Neural cell (in vitro differentiated cells): ENCODE measurements at regions not wholly inside any gene's neighbourhood (a gene's known extent, or its start where the extent isn't known, plus 50 kb on each side); places are given as distances from the start of the nearest gene placed in this dataset.

Source experiments
- H2AFZ ChIP-seq: fragments of 200-600, 300-800 bp; sonication (generic), shearing (Covaris generic); 2 replicates; pipeline ENCODE4 v1.6.0; 2014; ENCODE audit warnings: low read depth, mild to moderate bottlenecking, antibody characterized with exemption, low read length, moderate library complexity
- H3F3A ChIP-seq: fragments of 200-600 bp; shearing (Covaris generic); 2 replicates; pipeline ENCODE4 v1.6.1; 2016; ENCODE audit warnings: mild to moderate bottlenecking, moderate library complexity, mixed read lengths, antibody characterized with exemption, low read length; ENCODE audit not compliant: insufficient read depth, poor library complexity, severe bottlenecking
- H3K27ac ChIP-seq: fragments of 200-600, 300-800 bp; sonication (generic), shearing (Covaris generic); 2 replicates; pipeline ENCODE4 v1.5.1; 2014; ENCODE audit warnings: mild to moderate bottlenecking, low read length, moderate library complexity
- H3K27me3 ChIP-seq: fragments of 300-800, 200-600 bp; sonication (generic), shearing (Covaris generic); 2 replicates; pipeline ENCODE4 v1.6.0; 2014; ENCODE audit warnings: mild to moderate bottlenecking, low read depth, low read length, moderate library complexity; ENCODE audit not compliant: insufficient read depth
- H3K36me3 ChIP-seq: fragments of 300-800, 200-600 bp; sonication (generic), shearing (Covaris generic); 2 replicates; pipeline ENCODE4 v1.5.1; 2014; ENCODE audit warnings: mild to moderate bottlenecking, antibody characterized with exemption, low read length, moderate library complexity; ENCODE audit not compliant: insufficient read depth
- H3K4me2 ChIP-seq: fragments of 300-800, 200-600 bp; sonication (generic), shearing (Covaris generic); 2 replicates; pipeline ENCODE4 v1.6.0; 2014; ENCODE audit warnings: mild to moderate bottlenecking, low read length
- H3K4me3 ChIP-seq: fragments of 300-800, 200-600 bp; sonication (generic), shearing (Covaris generic); 2 replicates; pipeline ENCODE4 v1.5.1; 2014; ENCODE audit warnings: mild to moderate bottlenecking, low read length, moderate library complexity
- H3K79me2 ChIP-seq: fragments of 200-600 bp; shearing (Covaris generic); replicated peaks from 2 replicates; pipeline ENCODE4 v1.6.0; 2014; ENCODE audit warnings: mild to moderate bottlenecking, low read length, moderate library complexity; ENCODE audit not compliant: insufficient read depth
- H3K9ac ChIP-seq: fragments of 300-800, 200-600 bp; sonication (generic), shearing (Covaris generic); 2 replicates; pipeline ENCODE4 v1.6.1; 2016; ENCODE audit warnings: mild to moderate bottlenecking, low read length, mixed read lengths
- H3K9me2 ChIP-seq: fragments of 200-600 bp; shearing (Covaris generic); 2 replicates; pipeline ENCODE4 v1.6.1; 2016; ENCODE audit warnings: mild to moderate bottlenecking, low read length, mixed read lengths; ENCODE audit not compliant: insufficient read depth
- H3K9me3 ChIP-seq: fragments of 200-600, 300-800 bp; sonication (generic), shearing (Covaris generic); 2 replicates; pipeline ENCODE4 v1.6.1; 2016; ENCODE audit warnings: mild to moderate bottlenecking, mixed run types, low read length, moderate library complexity, mixed read lengths
- H4K20me1 ChIP-seq: fragments of 200-600 bp; shearing (Covaris generic); 2 replicates; pipeline ENCODE4 v1.6.1; 2016; ENCODE audit warnings: mild to moderate bottlenecking, mixed run types; ENCODE audit not compliant: insufficient read depth
- EP300 ChIP-seq: fragments of 450-650 bp; conservative IDR thresholded peaks from 2 replicates; pipeline ENCODE4 v1.6.1; 2014; ENCODE audit warnings: antibody characterized with exemption, mild to moderate bottlenecking, moderate library complexity; ENCODE audit not compliant: poor library complexity, severe bottlenecking
- EZH2 ChIP-seq: fragments of 200-600, 300-800 bp; shearing (Covaris generic), sonication (generic); IDR thresholded peaks from 2 replicates; pipeline ENCODE4 v1.6.1; 2014; ENCODE audit warnings: antibody characterized with exemption, low read length, borderline replicate concordance, mild to moderate bottlenecking; ENCODE audit not compliant: insufficient read depth, poor library complexity, severe bottlenecking
- MXI1 ChIP-seq: fragments of 450-650 bp; conservative IDR thresholded peaks from 2 replicates; pipeline ENCODE4 v1.6.1; 2014; ENCODE audit warnings: antibody characterized with exemption, mild to moderate bottlenecking; ENCODE audit not compliant: poor library complexity, severe bottlenecking
- POLR2AphosphoS5 ChIP-seq: IDR thresholded peaks from 2 replicates; pipeline ENCODE4 v1.6.1; 2012
- RAD21 ChIP-seq: fragments of 450-650 bp; conservative IDR thresholded peaks from 2 replicates; pipeline ENCODE4 v1.6.1; 2014; ENCODE audit warnings: antibody characterized with exemption, mild to moderate bottlenecking, moderate library complexity
- SMC3 ChIP-seq: fragments of 450-650 bp; conservative IDR thresholded peaks from 2 replicates; pipeline ENCODE4 v1.6.1; 2014; ENCODE audit warnings: antibody characterized with exemption, mild to moderate bottlenecking, moderate library complexity; ENCODE audit not compliant: poor library complexity
- TAF1 ChIP-seq: IDR thresholded peaks from 2 replicates; pipeline ENCODE4 v1.6.1; 2012; ENCODE audit warnings: low read depth
- TF ChIP-seq, protein P1 (sequence below): IDR thresholded peaks from 2 replicates; pipeline ENCODE4 v1.6.1; 2012; ENCODE audit warnings: borderline replicate concordance
- TF ChIP-seq, protein P2 (sequence below): fragments of 450-650 bp; IDR thresholded peaks from 2 replicates; pipeline ENCODE4 v1.5.1; 2014; ENCODE audit warnings: antibody characterized with exemption, mild to moderate bottlenecking, moderate library complexity; ENCODE audit not compliant: poor library complexity, severe bottlenecking

DNA sequence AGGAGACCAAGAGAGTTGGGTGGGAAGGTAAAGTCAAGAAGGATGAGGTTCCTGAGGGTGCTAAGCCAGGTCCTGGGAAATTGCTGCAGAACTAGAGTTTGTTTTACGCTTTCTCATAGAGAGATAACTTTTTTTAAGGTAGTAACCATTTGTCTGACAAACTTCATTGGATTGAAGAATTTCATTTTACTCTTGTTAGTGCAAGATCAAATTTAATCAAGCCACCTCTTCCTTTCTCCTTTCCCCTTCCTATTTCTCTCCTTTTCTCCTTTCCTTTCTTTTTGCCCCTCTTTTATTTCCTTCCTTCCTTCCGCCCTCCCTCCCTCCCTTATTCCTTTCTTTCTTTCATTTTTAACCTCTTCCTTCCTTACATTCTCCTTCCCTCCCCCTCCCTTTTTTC, 65.4 kb downstream of the RDH14 start:
- no peak for TF ChIP-seq SMC3
- no peak for TF ChIP-seq MXI1
- no peak for TF ChIP-seq EZH2
- TF ChIP-seq, protein P1, sequence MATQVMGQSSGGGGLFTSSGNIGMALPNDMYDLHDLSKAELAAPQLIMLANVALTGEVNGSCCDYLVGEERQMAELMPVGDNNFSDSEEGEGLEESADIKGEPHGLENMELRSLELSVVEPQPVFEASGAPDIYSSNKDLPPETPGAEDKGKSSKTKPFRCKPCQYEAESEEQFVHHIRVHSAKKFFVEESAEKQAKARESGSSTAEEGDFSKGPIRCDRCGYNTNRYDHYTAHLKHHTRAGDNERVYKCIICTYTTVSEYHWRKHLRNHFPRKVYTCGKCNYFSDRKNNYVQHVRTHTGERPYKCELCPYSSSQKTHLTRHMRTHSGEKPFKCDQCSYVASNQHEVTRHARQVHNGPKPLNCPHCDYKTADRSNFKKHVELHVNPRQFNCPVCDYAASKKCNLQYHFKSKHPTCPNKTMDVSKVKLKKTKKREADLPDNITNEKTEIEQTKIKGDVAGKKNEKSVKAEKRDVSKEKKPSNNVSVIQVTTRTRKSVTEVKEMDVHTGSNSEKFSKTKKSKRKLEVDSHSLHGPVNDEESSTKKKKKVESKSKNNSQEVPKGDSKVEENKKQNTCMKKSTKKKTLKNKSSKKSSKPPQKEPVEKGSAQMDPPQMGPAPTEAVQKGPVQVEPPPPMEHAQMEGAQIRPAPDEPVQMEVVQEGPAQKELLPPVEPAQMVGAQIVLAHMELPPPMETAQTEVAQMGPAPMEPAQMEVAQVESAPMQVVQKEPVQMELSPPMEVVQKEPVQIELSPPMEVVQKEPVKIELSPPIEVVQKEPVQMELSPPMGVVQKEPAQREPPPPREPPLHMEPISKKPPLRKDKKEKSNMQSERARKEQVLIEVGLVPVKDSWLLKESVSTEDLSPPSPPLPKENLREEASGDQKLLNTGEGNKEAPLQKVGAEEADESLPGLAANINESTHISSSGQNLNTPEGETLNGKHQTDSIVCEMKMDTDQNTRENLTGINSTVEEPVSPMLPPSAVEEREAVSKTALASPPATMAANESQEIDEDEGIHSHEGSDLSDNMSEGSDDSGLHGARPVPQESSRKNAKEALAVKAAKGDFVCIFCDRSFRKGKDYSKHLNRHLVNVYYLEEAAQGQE = no peak
- no peak for TF ChIP-seq POLR2AphosphoS5

DNA sequence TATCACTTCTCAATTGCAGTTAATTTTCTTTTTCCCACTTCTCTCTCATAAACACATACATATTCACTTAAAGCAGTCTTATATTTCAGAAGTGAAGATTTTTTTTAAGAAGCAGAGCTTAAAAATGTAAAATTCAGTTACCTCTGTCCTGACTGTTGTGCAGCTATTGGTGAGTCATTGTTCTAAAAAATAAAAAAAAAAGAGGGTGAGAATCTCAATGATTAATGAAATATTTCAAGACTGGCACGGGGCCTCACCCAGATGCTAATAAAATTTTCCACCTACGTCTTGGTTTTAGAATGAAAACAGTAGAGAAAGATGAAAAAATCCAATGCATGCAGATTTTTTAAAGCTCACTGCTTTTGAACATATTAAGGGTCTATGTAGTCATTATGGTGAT, 67.7 kb downstream of the RDH14 start:
- Histone ChIP-seq H3K27me3 (no peaks in the 10 kb centered on the region), H3K9ac (no peak overlapping the region), H3K9me2 (no peaks in the 10 kb centered on the region), H3F3A (no peaks in the 10 kb centered on the region), H4K20me1 (no peaks in the 10 kb centered on the region), H3K36me3 (no peaks in the 10 kb centered on the region), H3K27ac (no peak overlapping the region), H3K4me2 (no peak overlapping the region), H3K4me3 (no peak overlapping the region), H2AFZ (no peak overlapping the region), H3K79me2 (no peaks in the 10 kb centered on the region), H3K9me3 (no peaks in the 10 kb centered on the region)
- TF ChIP-seq EP300 (no peak), RAD21 (no peak), MXI1 (no peak), POLR2AphosphoS5 (no peak), TAF1 (no peak), SMC3 (no peak), EZH2 (no peak)
- TF ChIP-seq, protein P1 = no peak
- TF ChIP-seq, protein P2, sequence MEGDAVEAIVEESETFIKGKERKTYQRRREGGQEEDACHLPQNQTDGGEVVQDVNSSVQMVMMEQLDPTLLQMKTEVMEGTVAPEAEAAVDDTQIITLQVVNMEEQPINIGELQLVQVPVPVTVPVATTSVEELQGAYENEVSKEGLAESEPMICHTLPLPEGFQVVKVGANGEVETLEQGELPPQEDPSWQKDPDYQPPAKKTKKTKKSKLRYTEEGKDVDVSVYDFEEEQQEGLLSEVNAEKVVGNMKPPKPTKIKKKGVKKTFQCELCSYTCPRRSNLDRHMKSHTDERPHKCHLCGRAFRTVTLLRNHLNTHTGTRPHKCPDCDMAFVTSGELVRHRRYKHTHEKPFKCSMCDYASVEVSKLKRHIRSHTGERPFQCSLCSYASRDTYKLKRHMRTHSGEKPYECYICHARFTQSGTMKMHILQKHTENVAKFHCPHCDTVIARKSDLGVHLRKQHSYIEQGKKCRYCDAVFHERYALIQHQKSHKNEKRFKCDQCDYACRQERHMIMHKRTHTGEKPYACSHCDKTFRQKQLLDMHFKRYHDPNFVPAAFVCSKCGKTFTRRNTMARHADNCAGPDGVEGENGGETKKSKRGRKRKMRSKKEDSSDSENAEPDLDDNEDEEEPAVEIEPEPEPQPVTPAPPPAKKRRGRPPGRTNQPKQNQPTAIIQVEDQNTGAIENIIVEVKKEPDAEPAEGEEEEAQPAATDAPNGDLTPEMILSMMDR = no peak

More for the DNA sequence above, 65.4 kb downstream of the RDH14 start:
- Histone ChIP-seq H3K36me3 (no peaks in the 10 kb centered on the region), H3F3A (no peaks in the 10 kb centered on the region), H4K20me1 (no peaks in the 10 kb centered on the region), H3K27me3 (no peaks in the 10 kb centered on the region), H3K27ac (no peak overlapping the region), H3K4me2 (no peak overlapping the region), H2AFZ (no peak overlapping the region), H3K9ac (no peak overlapping the region), H3K9me3 (no peaks in the 10 kb centered on the region), H3K9me2 (no peaks in the 10 kb centered on the region), H3K79me2 (no peaks in the 10 kb centered on the region), H3K4me3 (no peak overlapping the region)
